Thyroid gland (tissue), 4 donors: ENCODE measurements at regions not wholly inside any gene's neighbourhood (a gene's known extent, or its start where the extent isn't known, plus 50 kb on each side); places are given as distances from the start of the nearest gene placed in this dataset.

Experiments
- POLR2A ChIP-seq, 2 donors: fragments of 450-650 bp; IDR thresholded peaks; one replicate each; pipeline ENCODE4 v1.6.1; 2017; ENCODE audit warnings: antibody characterized with exemption in 2 of 2, mild to moderate bottlenecking in 2 of 2, moderate library complexity in 1 of 2
- TF ChIP-seq, protein P1 (sequence below), 6 experiments: fragments of 200-600 bp in 3 of 6; fragments of 450-650 bp in 3 of 6; sonication (generic) in 3 of 6; IDR thresholded peaks; one replicate each; pipeline ENCODE4 v1.5.1; 2016 to 2019; ENCODE audit warnings: antibody characterized with exemption in 6 of 6, mild to moderate bottlenecking in 2 of 6, inconsistent platforms in 1 of 6, moderate library complexity in 1 of 6

DNA sequence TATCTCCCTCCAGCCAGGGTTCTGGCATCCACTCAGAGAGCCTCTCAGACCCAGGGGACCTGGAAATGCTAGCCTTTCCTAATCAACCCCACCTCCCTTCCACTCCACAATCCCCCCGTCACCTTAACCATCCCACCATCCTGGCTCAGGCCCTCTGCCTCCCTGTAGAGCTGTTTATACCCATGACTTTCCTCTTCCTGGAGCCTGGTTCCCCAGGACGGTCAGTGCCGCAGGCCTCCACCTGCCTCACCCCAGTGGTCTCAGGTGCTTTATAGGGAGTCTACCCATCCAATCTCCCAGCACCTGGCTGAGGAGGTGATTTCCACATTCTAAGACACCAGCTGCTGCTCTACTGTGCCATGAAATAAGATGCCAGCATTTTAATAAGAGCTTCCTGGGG lies 1159.5 kb downstream of the TBC1D22A start:
- TF ChIP-seq, protein P1, sequence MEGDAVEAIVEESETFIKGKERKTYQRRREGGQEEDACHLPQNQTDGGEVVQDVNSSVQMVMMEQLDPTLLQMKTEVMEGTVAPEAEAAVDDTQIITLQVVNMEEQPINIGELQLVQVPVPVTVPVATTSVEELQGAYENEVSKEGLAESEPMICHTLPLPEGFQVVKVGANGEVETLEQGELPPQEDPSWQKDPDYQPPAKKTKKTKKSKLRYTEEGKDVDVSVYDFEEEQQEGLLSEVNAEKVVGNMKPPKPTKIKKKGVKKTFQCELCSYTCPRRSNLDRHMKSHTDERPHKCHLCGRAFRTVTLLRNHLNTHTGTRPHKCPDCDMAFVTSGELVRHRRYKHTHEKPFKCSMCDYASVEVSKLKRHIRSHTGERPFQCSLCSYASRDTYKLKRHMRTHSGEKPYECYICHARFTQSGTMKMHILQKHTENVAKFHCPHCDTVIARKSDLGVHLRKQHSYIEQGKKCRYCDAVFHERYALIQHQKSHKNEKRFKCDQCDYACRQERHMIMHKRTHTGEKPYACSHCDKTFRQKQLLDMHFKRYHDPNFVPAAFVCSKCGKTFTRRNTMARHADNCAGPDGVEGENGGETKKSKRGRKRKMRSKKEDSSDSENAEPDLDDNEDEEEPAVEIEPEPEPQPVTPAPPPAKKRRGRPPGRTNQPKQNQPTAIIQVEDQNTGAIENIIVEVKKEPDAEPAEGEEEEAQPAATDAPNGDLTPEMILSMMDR (IDR thresholded peaks at IDR 0.05): no peak
- TF ChIP-seq POLR2A (IDR thresholded peaks at IDR 0.05): no peak
